ENCODE measurements at regions not wholly inside any gene's neighbourhood (a gene's known extent, or its start where the extent isn't known, plus 50 kb on each side); places are given as distances from the start of the nearest gene placed in this dataset.

- no peak for TF ChIP-seq CTCF (conservative IDR thresholded peaks at IDR 0.05; ENCODE audit: control insufficient read depth, insufficient read depth, low read depth, low read length)
- no peak overlapping the region for H3K4me3 ChIP-seq (ENCODE audit: control insufficient read depth, low read depth, low read length)
- DNase-seq (ENCODE audit: low read depth), result peak; percentile 75
Measured at GRCh38 chr3:170741756-170742529, 128.1 kb downstream of the RPL22L1 start.

- TF ChIP-seq CTCF (conservative IDR thresholded peaks at IDR 0.05; ENCODE audit: control insufficient read depth, insufficient read depth, low read depth, low read length), result no peak
- peak overlapping the region; percentile 52 for H3K4me3 ChIP-seq (ENCODE audit: control insufficient read depth, low read depth, low read length)
- DNase-seq (ENCODE audit: low read depth), result peak; percentile 99
Measured at GRCh38 chr3:170740726-170741591, 129.0 kb downstream of the RPL22L1 start.

- no peak for TF ChIP-seq CTCF (conservative IDR thresholded peaks at IDR 0.05; ENCODE audit: control insufficient read depth, insufficient read depth, low read depth, low read length)
- DNase-seq (ENCODE audit: low read depth), result peak; percentile 31
- H3K4me3 ChIP-seq (ENCODE audit: control insufficient read depth, low read depth, low read length), result peak overlapping the region; percentile 52
Measured at GRCh38 chr3:170740285-170740684, 129.7 kb downstream of the RPL22L1 start.

GRCh38 chr3:170739410-170739809 is 130.6 kb downstream of the RPL22L1 start:
- DNase-seq (ENCODE audit: low read depth), result no peak
- no peak for TF ChIP-seq CTCF (conservative IDR thresholded peaks at IDR 0.05; ENCODE audit: control insufficient read depth, insufficient read depth, low read depth, low read length)
- H3K4me3 ChIP-seq (ENCODE audit: control insufficient read depth, low read depth, low read length), result peak overlapping the region; percentile 52

GRCh38 chr3:170738766-170739165 is 131.2 kb downstream of the RPL22L1 start:
- no peak for TF ChIP-seq CTCF (conservative IDR thresholded peaks at IDR 0.05; ENCODE audit: control insufficient read depth, insufficient read depth, low read depth, low read length)
- no peak for DNase-seq (ENCODE audit: low read depth)
- H3K4me3 ChIP-seq (ENCODE audit: control insufficient read depth, low read depth, low read length), result no peak overlapping the region

GRCh38 chr3:170737498-170738162 is 132.4 kb downstream of the RPL22L1 start:
- DNase-seq (ENCODE audit: low read depth), result no peak
- no peak for TF ChIP-seq CTCF (conservative IDR thresholded peaks at IDR 0.05; ENCODE audit: control insufficient read depth, insufficient read depth, low read depth, low read length)

More at GRCh38 chr3:170737498-170738162, 132.4 kb downstream of the RPL22L1 start:
- no peak overlapping the region for H3K4me3 ChIP-seq (ENCODE audit: control insufficient read depth, low read depth, low read length)
